ENCODE measurements at regions not wholly inside any gene's neighbourhood (a gene's known extent, or its start where the extent isn't known, plus 50 kb on each side); places are given as distances from the start of the nearest gene placed in this dataset.

DNA sequence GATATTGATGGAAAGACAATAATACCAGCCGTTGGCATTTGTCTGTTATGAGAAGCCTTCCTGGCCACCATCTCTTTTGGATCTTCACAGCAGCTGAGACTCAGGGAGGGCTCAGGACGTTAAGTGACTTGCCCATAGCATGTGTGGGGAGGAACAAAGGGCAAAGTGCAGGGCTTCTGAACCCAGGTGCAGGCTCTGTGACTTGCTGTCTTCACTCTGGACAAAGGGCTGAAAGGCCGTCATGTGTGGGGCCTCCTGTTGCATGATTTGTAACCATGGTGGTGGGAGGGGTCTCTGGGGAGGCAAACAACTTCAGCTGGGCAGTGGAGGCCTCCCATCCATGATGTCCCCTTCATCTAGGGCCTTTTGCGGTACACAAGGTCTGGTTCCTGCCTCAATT is 65.5 kb upstream of the SIX2 start:
- DNase-seq (ENCODE audit: extremely low spot score) = no peak
- CTCF ChIA-PET = no interaction called here
- POLR2A ChIA-PET = no interaction called here
- no peak for TF ChIP-seq FOXM1 (IDR thresholded peaks at IDR 0.05; ENCODE audit: borderline replicate concordance)

GRCh38 chr2:45072862-45073237 is 63.6 kb upstream of the SIX2 start:
- CTCF ChIA-PET = no interaction called here
- POLR2A ChIA-PET = no interaction called here
- TF ChIP-seq ZNF384 (IDR thresholded peaks at IDR 0.05) = no peak
- TF ChIP-seq HDGF (IDR thresholded peaks at IDR 0.05; ENCODE audit: borderline replicate concordance) = no peak
- TF ChIP-seq ELF4 (IDR thresholded peaks at IDR 0.05) = no peak
- TF ChIP-seq BHLHE40 (IDR thresholded peaks at IDR 0.05; ENCODE audit: borderline replicate concordance) = no peak
- no peak for TF ChIP-seq SUZ12 (IDR thresholded peaks at IDR 0.05)
- TF ChIP-seq, protein P1, sequence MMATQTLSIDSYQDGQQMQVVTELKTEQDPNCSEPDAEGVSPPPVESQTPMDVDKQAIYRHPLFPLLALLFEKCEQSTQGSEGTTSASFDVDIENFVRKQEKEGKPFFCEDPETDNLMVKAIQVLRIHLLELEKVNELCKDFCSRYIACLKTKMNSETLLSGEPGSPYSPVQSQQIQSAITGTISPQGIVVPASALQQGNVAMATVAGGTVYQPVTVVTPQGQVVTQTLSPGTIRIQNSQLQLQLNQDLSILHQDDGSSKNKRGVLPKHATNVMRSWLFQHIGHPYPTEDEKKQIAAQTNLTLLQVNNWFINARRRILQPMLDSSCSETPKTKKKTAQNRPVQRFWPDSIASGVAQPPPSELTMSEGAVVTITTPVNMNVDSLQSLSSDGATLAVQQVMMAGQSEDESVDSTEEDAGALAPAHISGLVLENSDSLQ (IDR thresholded peaks at IDR 0.05) = no peak
- TF ChIP-seq SP1 (IDR thresholded peaks at IDR 0.05) = no peak
- TF ChIP-seq TARDBP (IDR thresholded peaks at IDR 0.05) = no peak
- no peak for TF ChIP-seq LEF1 (IDR thresholded peaks at IDR 0.05; ENCODE audit: borderline replicate concordance)
- TF ChIP-seq FOXM1 (IDR thresholded peaks at IDR 0.05; ENCODE audit: borderline replicate concordance) = no peak
- no peak for TF ChIP-seq FOXK2 (IDR thresholded peaks at IDR 0.05)
- no peak for TF ChIP-seq CTBP1 (IDR thresholded peaks at IDR 0.05; ENCODE audit: borderline replicate concordance)
- no peak for TF ChIP-seq FOXA1 (IDR thresholded peaks at IDR 0.05)
- TF ChIP-seq NFRKB (IDR thresholded peaks at IDR 0.05) = no peak
- TF ChIP-seq ARNT (IDR thresholded peaks at IDR 0.05) = no peak
- TF ChIP-seq L3MBTL2 (conservative IDR thresholded peaks at IDR 0.05) = no peak
- DNase-seq (ENCODE audit: extremely low spot score) = no peak

DNA sequence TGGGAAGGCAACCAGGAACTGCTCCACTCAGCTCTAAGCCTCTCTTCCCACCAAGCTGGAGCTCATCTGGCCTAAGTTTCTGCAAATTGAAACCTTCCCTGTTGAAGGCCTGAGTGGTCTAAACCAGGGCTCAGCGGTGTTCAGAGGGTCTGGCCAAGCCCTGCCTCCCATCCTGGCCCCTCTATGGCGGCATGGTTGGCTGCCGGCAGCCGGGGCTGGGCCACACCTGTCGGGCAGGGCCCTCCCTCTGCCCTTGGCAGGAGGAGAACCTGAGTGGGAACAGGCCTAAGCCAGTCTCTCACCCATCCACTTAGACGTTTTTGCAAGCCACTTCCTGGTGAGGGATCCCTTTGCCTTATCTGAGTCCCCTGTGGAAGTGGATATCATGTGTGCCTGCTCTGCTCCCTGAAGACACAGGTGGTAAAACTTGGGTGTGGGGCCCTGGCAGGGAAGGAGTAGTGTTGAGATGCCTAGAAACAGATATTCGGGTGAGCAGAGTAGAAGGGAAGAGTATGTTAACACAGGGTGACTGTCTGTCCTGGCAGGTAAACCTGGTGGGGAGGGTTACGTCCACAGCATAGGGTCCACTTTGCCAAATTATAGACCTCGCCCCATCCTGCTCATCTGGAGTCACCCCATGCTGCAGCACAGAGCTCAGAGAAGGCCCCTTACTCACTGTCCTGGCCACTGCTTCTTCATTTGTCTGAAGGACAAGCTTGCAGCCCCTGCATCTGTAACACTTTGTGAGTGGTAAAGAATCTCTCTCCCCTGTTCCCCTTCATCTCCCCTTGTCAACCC is 63.0 kb upstream of the SIX2 start:
- ChIA-PET CTCF (no interaction called here), POLR2A (no interaction called here)
- no peak for DNase-seq (ENCODE audit: extremely low spot score)
- no peak for TF ChIP-seq ZNF384 (IDR thresholded peaks at IDR 0.05)
- no peak for TF ChIP-seq NFRKB (IDR thresholded peaks at IDR 0.05)
- TF ChIP-seq, protein P1 (IDR thresholded peaks at IDR 0.05) = no peak
- TF ChIP-seq SP1 (IDR thresholded peaks at IDR 0.05) = no peak
- TF ChIP-seq FOXK2 (IDR thresholded peaks at IDR 0.05) = no peak
- no peak for TF ChIP-seq HDGF (IDR thresholded peaks at IDR 0.05; ENCODE audit: borderline replicate concordance)
- no peak for TF ChIP-seq TARDBP (IDR thresholded peaks at IDR 0.05)
- no peak for TF ChIP-seq FOXA1 (IDR thresholded peaks at IDR 0.05)
- TF ChIP-seq BHLHE40 (IDR thresholded peaks at IDR 0.05; ENCODE audit: borderline replicate concordance) = no peak
- no peak for TF ChIP-seq FOXM1 (IDR thresholded peaks at IDR 0.05; ENCODE audit: borderline replicate concordance)
- no peak for TF ChIP-seq CTBP1 (IDR thresholded peaks at IDR 0.05; ENCODE audit: borderline replicate concordance)
- no peak for TF ChIP-seq ELF4 (IDR thresholded peaks at IDR 0.05)
- no peak for TF ChIP-seq L3MBTL2 (conservative IDR thresholded peaks at IDR 0.05)
- TF ChIP-seq ARNT (IDR thresholded peaks at IDR 0.05) = no peak
- TF ChIP-seq SUZ12 (IDR thresholded peaks at IDR 0.05) = no peak
- TF ChIP-seq LEF1 (IDR thresholded peaks at IDR 0.05; ENCODE audit: borderline replicate concordance) = no peak

GRCh38 chr2:45070113-45070652 is 60.9 kb upstream of the SIX2 start:
- DNase-seq (ENCODE audit: extremely low spot score) = no peak
- ChIA-PET POLR2A (no interaction called here), CTCF (interaction anchor here (0.7 to 1.0 kb wide), 2 partner anchors 54 to 58 kb away, joined by 3 to 5 read pairs; no protein-coding TSS in a partner anchor)
- TF ChIP-seq ZNF384 (IDR thresholded peaks at IDR 0.05) (peak; percentile 79), L3MBTL2 (conservative IDR thresholded peaks at IDR 0.05) (no peak)
- TF ChIP-seq, protein P1 (IDR thresholded peaks at IDR 0.05) = peak; percentile 84

GRCh38 chr2:45069684-45070083 is 60.4 kb upstream of the SIX2 start:
- ChIA-PET POLR2A (no interaction called here), CTCF (interaction anchor here (0.7 to 1.0 kb wide), 2 partner anchors 53 to 59 kb away, joined by 3 to 5 read pairs; no protein-coding TSS in a partner anchor)
- no peak for DNase-seq (ENCODE audit: extremely low spot score)
- TF ChIP-seq SUZ12 (IDR thresholded peaks at IDR 0.05) (no peak), ARNT (IDR thresholded peaks at IDR 0.05) (no peak), HDGF (IDR thresholded peaks at IDR 0.05; ENCODE audit: borderline replicate concordance) (no peak), LEF1 (IDR thresholded peaks at IDR 0.05; ENCODE audit: borderline replicate concordance) (no peak), FOXM1 (IDR thresholded peaks at IDR 0.05; ENCODE audit: borderline replicate concordance) (no peak), BHLHE40 (IDR thresholded peaks at IDR 0.05; ENCODE audit: borderline replicate concordance) (no peak), L3MBTL2 (conservative IDR thresholded peaks at IDR 0.05) (no peak), ZNF384 (IDR thresholded peaks at IDR 0.05) (no peak), TARDBP (IDR thresholded peaks at IDR 0.05) (no peak), CTBP1 (IDR thresholded peaks at IDR 0.05; ENCODE audit: borderline replicate concordance) (no peak), NFRKB (IDR thresholded peaks at IDR 0.05) (no peak), FOXK2 (IDR thresholded peaks at IDR 0.05) (no peak), SP1 (IDR thresholded peaks at IDR 0.05) (no peak), ELF4 (IDR thresholded peaks at IDR 0.05) (no peak)
- TF ChIP-seq, protein P1 (IDR thresholded peaks at IDR 0.05) = no peak
